HS-5 (cell line): ENCODE measurements at regions not wholly inside any gene's neighbourhood (a gene's known extent, or its start where the extent isn't known, plus 50 kb on each side); places are given as distances from the start of the nearest gene placed in this dataset.

Experiments
- DNase-seq: peaks from one replicate; pipeline ENCODE4 v3.0.0-alpha.2; 2012; ENCODE audit warnings: low read depth

GRCh38 chr17:27396045-27396444, 60.2 kb upstream of the KSR1 start:
- no peak for DNase-seq

- no peak for DNase-seq
These were observed 59.3 kb upstream of the KSR1 start for GRCh38 chr17:27396941-27397340.

GRCh38 chr17:27398691-27399090, 57.6 kb upstream of the KSR1 start:
- no peak for DNase-seq

DNA sequence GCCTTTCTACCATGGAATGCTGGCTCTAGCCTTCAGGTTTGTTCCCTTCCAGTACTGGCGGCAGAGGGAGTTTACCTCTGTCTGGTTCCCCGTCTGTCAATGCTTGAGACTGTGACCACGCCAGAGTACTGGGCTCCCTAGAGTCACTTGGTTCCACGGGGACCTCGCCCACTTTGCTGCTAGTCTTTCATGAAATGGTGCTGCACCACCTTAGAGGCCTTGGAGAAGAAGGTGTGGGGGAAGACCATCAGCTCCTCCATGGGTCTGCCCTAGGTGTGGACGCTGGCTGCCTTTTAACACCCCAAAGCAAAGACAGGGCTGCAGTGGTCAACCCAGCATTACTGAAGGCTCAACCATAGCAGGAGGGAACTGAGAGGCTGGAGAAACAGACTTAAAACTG, 55.3 kb upstream of the KSR1 start:
- no peak for DNase-seq

- DNase-seq, result no peak
These were observed 53.3 kb upstream of the KSR1 start for GRCh38 chr17:27402943-27403342.

- no peak for DNase-seq
These were observed 52.7 kb upstream of the KSR1 start for GRCh38 chr17:27403480-27404005.

DNA sequence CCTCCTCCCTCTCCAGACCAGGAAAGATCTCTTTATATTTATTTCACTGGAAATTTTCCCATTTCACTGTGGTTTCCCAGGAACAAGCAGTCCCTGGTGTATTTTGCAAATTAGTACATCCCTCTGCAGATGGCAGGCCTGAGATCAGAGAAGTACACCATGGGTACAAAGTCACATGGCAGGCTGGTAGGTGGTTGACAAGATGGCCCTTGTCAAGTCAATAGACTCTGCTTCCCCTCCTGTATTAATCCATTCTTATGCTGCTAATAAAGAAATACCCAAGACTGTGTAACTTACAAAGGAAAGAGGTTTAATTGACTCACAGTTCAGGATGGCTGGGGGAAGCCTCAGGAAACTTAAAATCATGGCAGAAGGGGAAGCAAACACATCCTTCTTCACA, 51.6 kb upstream of the KSR1 start:
- DNase-seq, result no peak
